Eye (tissue), 1 donor: ENCODE measurements at regions not wholly inside any gene's neighbourhood (a gene's known extent, or its start where the extent isn't known, plus 50 kb on each side); places are given as distances from the start of the nearest gene placed in this dataset.
"Not testable (repeated sequence)": the region's sequence is repeated elsewhere in the genome, so short reads cannot be mapped to it uniquely, and the experiment has no call there.

Source experiments
- DNase-seq: peaks from one replicate; pipeline ENCODE4 v3.0.0-alpha.2; 2015

- DNase-seq: no peak
Measured at GRCh38 chr10:23657677-23658076, 218.8 kb downstream of the OTUD1 start.

- not testable (repeated sequence) for DNase-seq
Measured at GRCh38 chr10:23671866-23672265, 233.0 kb downstream of the OTUD1 start.

GRCh38 chr10:23675585-23675984 is 236.7 kb downstream of the OTUD1 start:
- DNase-seq: no peak

GRCh38 chr10:23676296-23676695 is 237.4 kb downstream of the OTUD1 start:
- no peak for DNase-seq

- no peak for DNase-seq
Measured at GRCh38 chr10:23686722-23687121, 247.8 kb downstream of the OTUD1 start.

GRCh38 chr10:23692736-23693135 is 253.9 kb downstream of the OTUD1 start:
- peak; percentile 17 for DNase-seq

- DNase-seq: peak; percentile 75
Measured at GRCh38 chr10:23693501-23693901, 254.6 kb downstream of the OTUD1 start.

- DNase-seq: no peak
Measured at GRCh38 chr10:23693925-23694324, 255.1 kb downstream of the OTUD1 start.

- peak; percentile 92 for DNase-seq
Measured at GRCh38 chr10:23694446-23694920, 255.6 kb downstream of the OTUD1 start.

- DNase-seq: peak; percentile 86
Measured at GRCh38 chr10:23694921-23695824, 256.3 kb downstream of the OTUD1 start.

GRCh38 chr10:23695825-23696420 is 257.0 kb downstream of the OTUD1 start:
- peak; percentile 41 for DNase-seq

GRCh38 chr10:23696476-23696875 is 257.6 kb downstream of the OTUD1 start:
- DNase-seq: no peak

- peak; percentile 86 for DNase-seq
Measured at GRCh38 chr10:23702977-23703414, 264.1 kb downstream of the OTUD1 start.

- no peak for DNase-seq
Measured at GRCh38 chr10:23715363-23715762, 276.5 kb downstream of the OTUD1 start.

GRCh38 chr10:23717913-23718312 is 279.0 kb downstream of the OTUD1 start:
- DNase-seq: no peak

GRCh38 chr10:23718946-23719345 is 280.1 kb downstream of the OTUD1 start:
- no peak for DNase-seq

- no peak for DNase-seq
Measured at GRCh38 chr10:23723796-23724195, 284.9 kb downstream of the OTUD1 start.

GRCh38 chr10:23725548-23725947 is 286.7 kb downstream of the OTUD1 start:
- peak; percentile 12 for DNase-seq

- DNase-seq: no peak
Measured at GRCh38 chr10:23742368-23742767, 303.5 kb downstream of the OTUD1 start.

- no peak for DNase-seq
Measured at GRCh38 chr10:23742807-23743206, 303.9 kb downstream of the OTUD1 start.

GRCh38 chr10:23754179-23754578 is 315.3 kb downstream of the OTUD1 start:
- peak; percentile 24 for DNase-seq

GRCh38 chr10:23754941-23755340 is 316.1 kb downstream of the OTUD1 start:
- no peak for DNase-seq

- DNase-seq: no peak
Measured at GRCh38 chr10:23755556-23755955, 316.7 kb downstream of the OTUD1 start.

- no peak for DNase-seq
Measured at GRCh38 chr10:23768281-23768680, 329.4 kb downstream of the OTUD1 start.
